ENCODE measurements at regions not wholly inside any gene's neighbourhood (a gene's known extent, or its start where the extent isn't known, plus 50 kb on each side); places are given as distances from the start of the nearest gene placed in this dataset.

- no peaks in the 10 kb centered on the region for H3K27me3 ChIP-seq
- intact Hi-C loops (cut with DNase I) = no loop called here
- no peak overlapping the region for H3K27ac ChIP-seq (replicated peaks in 1 of 4)
- WGBS = 93% methylated on average over 6 of the region's 6 CpGs
- no peak overlapping the region for H3K4me3 ChIP-seq
- H3K4me1 ChIP-seq = peaks cover 5 to 20% (median 14%) of the 10 kb centered on the region in 4 donors
- no peak for DNase-seq (ENCODE audit: extremely low spot score)
- H3K36me3 ChIP-seq = no peaks in the 10 kb centered on the region
- TF ChIP-seq POLR2A (IDR thresholded peaks at IDR 0.05; ENCODE audit: low read depth) (no peak), EP300 (IDR thresholded peaks at IDR 0.05) (no peak), POLR2AphosphoS5 (IDR thresholded peaks at IDR 0.05) (no peak)
- TF ChIP-seq, protein P1, sequence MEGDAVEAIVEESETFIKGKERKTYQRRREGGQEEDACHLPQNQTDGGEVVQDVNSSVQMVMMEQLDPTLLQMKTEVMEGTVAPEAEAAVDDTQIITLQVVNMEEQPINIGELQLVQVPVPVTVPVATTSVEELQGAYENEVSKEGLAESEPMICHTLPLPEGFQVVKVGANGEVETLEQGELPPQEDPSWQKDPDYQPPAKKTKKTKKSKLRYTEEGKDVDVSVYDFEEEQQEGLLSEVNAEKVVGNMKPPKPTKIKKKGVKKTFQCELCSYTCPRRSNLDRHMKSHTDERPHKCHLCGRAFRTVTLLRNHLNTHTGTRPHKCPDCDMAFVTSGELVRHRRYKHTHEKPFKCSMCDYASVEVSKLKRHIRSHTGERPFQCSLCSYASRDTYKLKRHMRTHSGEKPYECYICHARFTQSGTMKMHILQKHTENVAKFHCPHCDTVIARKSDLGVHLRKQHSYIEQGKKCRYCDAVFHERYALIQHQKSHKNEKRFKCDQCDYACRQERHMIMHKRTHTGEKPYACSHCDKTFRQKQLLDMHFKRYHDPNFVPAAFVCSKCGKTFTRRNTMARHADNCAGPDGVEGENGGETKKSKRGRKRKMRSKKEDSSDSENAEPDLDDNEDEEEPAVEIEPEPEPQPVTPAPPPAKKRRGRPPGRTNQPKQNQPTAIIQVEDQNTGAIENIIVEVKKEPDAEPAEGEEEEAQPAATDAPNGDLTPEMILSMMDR (IDR thresholded peaks at IDR 0.05) = no peak
- no peaks in the 10 kb centered on the region for H3K9me3 ChIP-seq
These were observed 219.3 kb upstream of the IER5L start for GRCh38 chr9:129397335-129397734.

DNA sequence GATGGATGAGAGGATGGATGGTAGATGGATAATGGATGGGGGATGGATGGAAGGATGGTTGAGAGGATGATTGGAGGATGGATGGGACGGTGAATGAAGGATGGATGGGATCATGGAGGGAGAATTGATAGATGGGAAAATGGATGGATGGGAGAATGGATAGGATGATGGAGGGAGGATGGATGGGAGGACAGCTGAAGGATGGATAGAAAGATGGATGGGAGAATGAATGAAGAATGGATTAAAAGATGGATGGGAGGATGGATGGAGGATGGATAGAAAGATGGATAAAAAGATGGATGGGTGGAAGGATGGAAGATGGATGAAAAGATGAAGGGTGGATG, 218.3 kb upstream of the IER5L start:
- Histone ChIP-seq H3K4me3 (no peak overlapping the region), H3K27me3 (no peaks in the 10 kb centered on the region), H3K27ac (replicated peaks in 1 of 4) (no peak overlapping the region), H3K4me1 (peaks cover 3 to 12% (median 4%) of the 10 kb centered on the region in 4 donors), H3K9me3 (no peaks in the 10 kb centered on the region), H3K36me3 (no peaks in the 10 kb centered on the region)
- DNase-seq (ENCODE audit: extremely low spot score) = no peak
- 69% methylated on average over 1 of the region's 1 CpG for WGBS
- TF ChIP-seq EP300 (IDR thresholded peaks at IDR 0.05) (no peak), POLR2AphosphoS5 (IDR thresholded peaks at IDR 0.05) (no peak), POLR2A (IDR thresholded peaks at IDR 0.05; ENCODE audit: low read depth) (no peak)
- TF ChIP-seq, protein P1 (IDR thresholded peaks at IDR 0.05) = no peak
- intact Hi-C loops (cut with DNase I) = no loop called here

GRCh38 chr9:129395633-129396364, 217.7 kb upstream of the IER5L start:
- H3K4me1 ChIP-seq = peaks cover 0 to 8% (median 3%) of the 10 kb centered on the region in 4 donors
- intact Hi-C loops (cut with DNase I) = no loop called here
- 75% methylated on average over 3 of the region's 3 CpGs for WGBS
- DNase-seq (ENCODE audit: extremely low spot score) = no peak
- no peak overlapping the region for H3K27ac ChIP-seq (replicated peaks in 1 of 4)
- no peaks in the 10 kb centered on the region for H3K27me3 ChIP-seq
- TF ChIP-seq POLR2AphosphoS5 (IDR thresholded peaks at IDR 0.05) (no peak), POLR2A (IDR thresholded peaks at IDR 0.05; ENCODE audit: low read depth) (no peak), EP300 (IDR thresholded peaks at IDR 0.05) (no peak)
- TF ChIP-seq, protein P1 (IDR thresholded peaks at IDR 0.05) = no peak
- no peak overlapping the region for H3K4me3 ChIP-seq
- no peaks in the 10 kb centered on the region for H3K9me3 ChIP-seq
- no peaks in the 10 kb centered on the region for H3K36me3 ChIP-seq

DNA sequence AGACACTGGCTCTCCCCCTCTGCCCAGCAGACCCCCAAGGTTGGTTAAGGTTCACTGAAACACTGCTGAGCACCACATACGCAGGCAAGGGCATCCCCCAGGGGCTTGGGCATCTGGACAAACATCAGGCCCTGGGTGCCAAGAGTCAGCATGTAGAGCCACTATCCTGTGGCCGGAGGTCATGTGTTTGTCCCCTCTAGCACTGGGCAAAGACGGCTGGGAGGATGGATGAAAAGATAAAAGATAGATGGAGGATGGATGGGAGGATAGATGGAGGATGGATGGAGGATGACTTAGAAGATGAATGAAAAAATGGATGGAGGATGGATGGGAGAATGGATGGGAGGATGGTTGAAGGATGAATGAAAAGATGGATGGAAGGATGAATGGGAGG, 216.8 kb upstream of the IER5L start:
- no peak for DNase-seq (ENCODE audit: extremely low spot score)
- no peak overlapping the region for H3K27ac ChIP-seq (replicated peaks in 1 of 4)
- intact Hi-C loops (cut with DNase I) = no loop called here
- no peaks in the 10 kb centered on the region for H3K36me3 ChIP-seq
- no peaks in the 10 kb centered on the region for H3K9me3 ChIP-seq
- H3K4me1 ChIP-seq = peaks cover 0 to 8% (median 3%) of the 10 kb centered on the region in 4 donors
- WGBS = 88% methylated on average over 3 of the region's 3 CpGs
- TF ChIP-seq POLR2A (IDR thresholded peaks at IDR 0.05; ENCODE audit: low read depth) = no peak
- TF ChIP-seq, protein P1 (IDR thresholded peaks at IDR 0.05) = no peak
- TF ChIP-seq POLR2AphosphoS5 (IDR thresholded peaks at IDR 0.05) = no peak
- TF ChIP-seq EP300 (IDR thresholded peaks at IDR 0.05) = no peak
- no peak overlapping the region for H3K4me3 ChIP-seq
- no peaks in the 10 kb centered on the region for H3K27me3 ChIP-seq

Data from esophagus muscularis mucosa (tissue), 4 donors.